HG03025 (cell line): ENCODE measurements at regions not wholly inside any gene's neighbourhood (a gene's known extent, or its start where the extent isn't known, plus 50 kb on each side); places are given as distances from the start of the nearest gene placed in this dataset.
A peak's percentile ranks its signal among the peaks of the same experiment; 100 is the strongest.

Source experiments
- ATAC-seq: cut with Tn5 transposase; IDR thresholded peaks from one replicate; pipeline ENCODE4 v1.9.1; 2021; ENCODE audit warnings: mild to moderate bottlenecking, moderate library complexity; ENCODE audit not compliant: unreplicated experiment, low FRiP score

DNA sequence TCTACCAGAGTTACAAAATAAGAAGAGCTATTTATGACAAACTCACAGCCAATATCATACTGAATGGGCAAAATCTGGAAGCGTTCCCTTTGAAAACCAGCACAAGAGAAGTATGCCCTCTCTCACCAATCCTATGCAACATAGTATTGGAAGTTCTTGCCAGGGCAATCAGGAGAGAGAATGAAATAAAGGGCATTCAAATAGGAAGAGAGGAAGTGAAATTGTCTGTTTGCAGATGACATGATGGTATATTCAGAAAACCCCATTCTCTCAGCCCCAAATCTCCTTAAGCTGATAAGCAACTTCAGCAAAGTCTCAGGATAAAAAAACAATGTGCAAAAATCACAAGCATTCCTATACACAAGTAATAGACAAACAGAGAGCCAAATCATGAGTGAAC lies 1169.5 kb downstream of the AMY1C start:
- ATAC-seq, result no peak

DNA sequence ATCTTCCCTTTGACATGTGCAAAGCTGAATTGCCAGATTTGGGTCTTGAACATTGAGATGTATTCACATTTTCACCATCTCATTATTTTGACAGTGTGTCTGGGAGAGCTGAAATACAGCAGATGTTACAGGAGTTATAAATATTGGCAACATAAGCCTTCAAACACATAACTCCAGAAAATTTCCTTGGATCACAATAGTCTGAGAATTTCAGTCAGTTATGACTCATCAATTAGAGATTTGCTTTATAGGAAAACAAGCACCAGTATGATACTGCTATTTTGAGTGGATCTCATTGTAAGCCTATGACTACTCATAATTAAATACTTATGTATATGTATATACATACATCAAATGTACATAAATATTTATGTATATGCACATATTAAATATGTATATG lies 1171.8 kb downstream of the AMY1C start:
- ATAC-seq, result no peak

DNA sequence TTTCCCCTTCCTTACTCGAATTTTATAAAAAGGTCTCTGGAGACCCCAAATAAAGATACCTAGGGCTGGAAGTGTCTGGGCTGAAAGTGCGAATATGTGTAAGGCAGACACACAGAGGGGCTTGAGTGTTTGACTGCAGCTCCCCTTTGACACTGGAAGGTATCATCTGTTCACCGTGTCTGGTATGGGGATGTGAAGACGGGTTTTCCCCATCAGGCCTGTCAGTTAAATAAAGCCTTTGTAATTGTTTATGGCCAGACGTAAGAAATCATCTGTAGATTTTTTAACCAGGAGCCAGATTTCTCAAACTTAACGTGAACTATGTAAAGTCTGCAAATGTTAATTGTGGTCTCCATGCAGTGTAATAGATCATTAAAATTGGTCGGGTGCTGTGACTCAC lies 1173.4 kb downstream of the AMY1C start:
- ATAC-seq, result no peak

DNA sequence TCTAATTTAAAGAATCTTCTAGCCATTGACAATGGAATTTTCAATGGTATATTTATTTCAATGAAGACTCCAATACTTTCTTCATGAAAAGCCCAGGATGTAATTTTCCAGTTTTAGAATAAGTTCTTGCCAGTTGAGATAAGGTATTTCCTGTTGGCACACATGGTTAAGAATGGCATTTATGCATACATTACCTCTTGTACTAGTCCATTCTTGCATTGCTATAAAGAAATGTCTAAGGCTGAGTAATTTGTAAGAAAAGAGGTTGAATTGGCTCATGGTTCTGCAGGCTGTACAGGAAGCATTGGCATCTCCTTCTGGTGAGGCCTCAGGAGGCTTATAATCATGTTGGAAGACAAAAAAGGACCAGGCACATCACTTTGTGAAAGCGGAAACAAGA lies 1179.6 kb downstream of the AMY1C start:
- ATAC-seq, result no peak

DNA sequence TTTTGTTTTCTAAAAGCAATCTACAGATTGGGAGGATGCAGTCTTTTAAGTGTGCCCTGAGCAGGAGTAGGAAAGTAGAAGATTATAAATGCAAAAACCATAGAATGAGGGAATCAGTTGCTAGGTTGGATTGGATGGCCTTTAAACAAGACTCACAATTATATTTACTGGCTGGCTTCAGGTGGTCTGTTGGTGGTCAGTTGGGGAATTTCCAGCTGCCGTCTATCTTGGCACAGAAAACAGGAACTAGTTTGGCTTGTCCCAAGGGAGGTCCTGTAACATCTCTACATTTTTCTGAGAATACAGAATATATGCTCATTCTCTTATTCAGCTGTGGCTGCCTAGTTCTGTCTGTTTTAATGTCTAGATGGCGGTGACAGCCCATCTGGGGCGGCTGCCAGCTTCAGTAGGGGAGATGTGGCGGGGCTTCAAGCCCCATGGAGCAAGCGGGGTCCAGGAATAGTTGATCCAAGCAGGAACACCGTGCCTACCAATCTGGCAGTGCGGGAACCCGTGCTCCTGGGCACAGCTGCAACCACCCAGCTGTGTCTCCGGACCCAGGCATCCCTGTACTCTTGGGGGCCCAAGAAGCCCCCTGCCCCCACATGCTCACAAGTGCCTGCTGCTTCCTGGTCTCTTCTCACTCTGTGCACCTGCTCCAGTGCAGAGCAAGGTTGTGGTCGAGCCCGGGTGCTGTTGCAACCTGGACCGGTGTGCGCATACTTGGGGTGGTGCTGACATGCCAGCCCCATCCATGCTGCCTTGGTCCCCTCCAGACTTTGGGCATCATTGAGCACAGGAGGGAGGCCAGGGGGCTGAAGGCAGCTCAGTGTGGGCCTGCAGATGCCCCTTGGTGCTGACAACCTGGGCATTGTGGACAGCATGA lies 1182.6 kb downstream of the AMY1C start:
- no peak for ATAC-seq

DNA sequence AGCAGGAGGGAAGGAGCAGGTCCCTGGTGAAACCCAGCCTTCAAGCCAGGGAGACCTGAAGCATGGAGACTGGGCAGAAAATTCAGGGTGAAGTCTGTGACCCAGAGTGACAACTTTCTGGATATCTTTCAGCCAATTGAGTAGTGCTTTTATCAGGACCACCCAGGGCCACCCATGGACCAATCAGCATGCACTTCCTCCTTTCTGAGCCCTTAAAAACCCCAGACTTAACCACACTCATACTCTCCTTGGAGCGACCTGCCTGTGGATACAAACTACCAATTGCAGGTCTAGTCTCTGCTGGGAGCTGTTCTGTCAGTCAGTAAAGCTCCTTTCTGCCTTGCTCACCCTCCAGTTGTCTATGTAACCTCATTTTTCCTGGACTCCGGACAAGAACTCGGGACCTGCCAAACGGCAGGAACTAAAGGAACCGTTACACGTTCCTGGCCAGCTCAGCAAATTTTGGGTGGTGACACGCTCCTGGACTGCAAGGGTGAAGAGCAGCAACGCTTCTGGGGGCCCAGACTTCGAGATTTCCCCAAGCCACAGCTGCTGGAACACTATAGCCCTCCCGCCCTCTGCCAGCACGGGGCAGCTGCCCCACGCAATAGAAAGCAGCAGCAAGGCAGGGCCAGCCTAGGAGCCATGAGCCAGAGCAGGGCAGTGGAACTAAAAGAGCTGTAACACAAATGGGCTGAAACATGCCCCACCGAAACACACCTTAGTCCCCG lies 1183.4 kb downstream of the AMY1C start:
- no peak for ATAC-seq

DNA sequence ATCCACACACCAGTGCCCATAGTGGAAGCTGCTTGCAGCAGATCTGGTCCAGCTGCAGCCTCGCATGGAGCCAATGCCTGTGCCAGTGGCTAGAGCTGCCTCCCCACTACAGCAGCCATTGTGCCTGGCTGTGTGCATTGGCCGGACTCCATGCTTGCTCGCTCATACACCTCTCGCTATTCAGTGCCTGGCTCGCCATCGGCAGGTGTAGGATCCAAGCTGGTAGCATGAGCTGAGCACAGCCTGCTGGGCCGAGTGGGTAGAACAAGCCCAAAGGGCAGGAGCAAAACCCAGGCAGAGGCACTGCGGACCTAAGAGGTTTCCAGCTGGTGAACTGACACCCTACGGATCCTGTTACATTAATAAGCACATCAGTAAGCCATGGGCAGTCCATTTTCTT lies 1184.1 kb downstream of the AMY1C start:
- no peak for ATAC-seq

DNA sequence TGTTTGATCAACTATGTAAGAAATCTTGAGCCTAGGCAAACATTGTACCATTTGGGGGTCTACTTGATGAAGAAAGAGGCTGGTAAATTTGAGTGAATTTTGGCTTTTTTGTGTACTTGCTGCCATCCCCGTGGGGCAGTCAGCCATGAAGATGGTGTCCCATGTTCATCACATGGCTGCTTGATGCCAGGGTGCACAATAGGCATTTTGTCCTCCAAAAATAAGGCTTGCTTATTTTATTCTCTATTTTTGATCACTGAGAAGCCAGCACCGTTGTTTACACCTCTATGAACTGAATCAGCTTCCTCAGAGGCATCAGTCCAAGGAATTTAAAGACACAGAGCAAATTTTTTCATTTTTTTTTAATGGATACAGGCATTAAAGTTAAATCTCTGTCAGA lies 1195.7 kb downstream of the AMY1C start:
- ATAC-seq, result no peak

DNA sequence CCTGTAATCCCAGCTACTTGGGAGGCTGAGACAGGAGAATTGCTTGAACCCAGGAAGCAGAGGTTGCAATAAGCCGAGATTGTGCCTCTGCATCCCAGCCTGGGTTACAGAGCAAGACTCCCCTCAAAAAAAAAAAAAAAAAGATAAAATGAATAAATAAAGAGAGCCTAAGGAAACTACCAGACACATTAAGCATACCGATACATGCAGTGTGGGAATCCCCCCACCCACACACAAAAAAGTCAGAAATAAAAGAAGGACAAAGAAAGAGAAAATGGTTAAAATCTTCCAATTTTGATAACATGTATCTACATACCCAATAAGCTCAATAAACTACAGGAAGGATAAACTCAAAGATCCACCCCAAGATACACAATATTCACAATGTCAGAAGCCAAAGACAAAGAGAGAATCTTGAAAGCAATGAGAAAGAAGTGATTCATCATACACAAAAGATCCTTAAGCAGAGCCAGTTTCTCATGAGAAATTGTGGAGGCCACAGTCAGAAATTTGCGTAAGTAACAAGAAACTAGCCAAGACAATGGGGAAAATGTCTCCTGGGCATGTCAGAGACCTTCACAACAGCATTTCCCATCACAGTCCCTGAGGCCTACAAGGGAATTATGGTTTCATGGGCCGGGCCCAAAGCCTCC lies 1197.0 kb downstream of the AMY1C start:
- no peak for ATAC-seq

DNA sequence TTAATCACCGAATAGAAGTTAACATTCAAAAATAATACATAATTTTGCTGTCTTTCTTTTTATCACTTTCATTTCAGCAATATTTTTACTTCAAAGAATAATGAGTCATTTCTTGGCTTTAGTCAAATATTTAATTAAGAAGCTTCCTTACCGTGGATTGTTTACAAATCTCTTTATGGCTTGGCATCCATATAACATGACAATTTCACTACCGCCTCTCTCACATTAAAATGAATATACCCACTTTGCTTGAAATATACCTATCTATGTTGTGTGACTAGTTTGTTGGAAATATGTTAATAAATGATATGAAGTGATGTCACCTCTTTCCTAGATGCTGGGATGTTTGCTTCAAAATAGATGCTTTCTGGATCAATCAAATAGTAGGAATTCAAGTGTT lies 1203.9 kb downstream of the AMY1C start:
- no peak for ATAC-seq

DNA sequence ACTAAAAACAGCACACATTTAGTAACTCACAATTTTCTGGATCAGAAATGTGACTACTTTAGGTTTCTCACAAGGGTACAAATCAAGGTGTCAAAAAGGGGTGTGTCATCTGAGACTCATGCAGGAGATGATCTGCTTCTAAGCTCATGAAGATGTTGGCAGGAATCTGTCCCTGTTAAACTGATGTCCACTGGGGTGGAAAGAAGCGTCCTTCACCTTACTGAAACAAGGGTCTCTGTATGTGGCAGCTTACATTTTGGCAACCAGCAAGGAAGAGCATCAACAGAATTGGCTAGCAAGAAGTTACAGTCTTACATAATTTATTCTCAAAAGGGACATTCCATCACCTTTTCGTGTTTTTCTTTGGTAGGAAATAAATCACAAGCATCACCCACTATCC lies 1223.8 kb downstream of the AMY1C start:
- ATAC-seq, result no peak

DNA sequence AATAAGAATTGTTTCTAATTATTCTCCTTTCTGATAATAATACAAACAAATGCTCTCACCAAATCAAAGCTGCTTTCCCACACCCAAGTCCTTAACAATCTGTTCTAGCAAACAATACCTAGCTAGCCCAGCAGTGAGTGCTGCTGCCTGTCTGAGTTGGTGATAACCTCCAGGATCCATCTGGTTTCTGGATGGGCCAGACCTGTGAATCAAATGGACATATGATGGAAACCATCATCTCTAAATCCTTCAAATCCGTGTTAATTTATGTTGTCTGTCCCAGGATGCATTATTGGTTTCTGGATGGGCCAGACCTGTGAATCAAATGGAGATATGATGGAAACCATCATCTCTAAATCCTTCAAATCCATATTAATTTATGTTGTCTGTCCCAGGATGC lies 1230.0 kb downstream of the AMY1C start:
- ATAC-seq, result no peak

DNA sequence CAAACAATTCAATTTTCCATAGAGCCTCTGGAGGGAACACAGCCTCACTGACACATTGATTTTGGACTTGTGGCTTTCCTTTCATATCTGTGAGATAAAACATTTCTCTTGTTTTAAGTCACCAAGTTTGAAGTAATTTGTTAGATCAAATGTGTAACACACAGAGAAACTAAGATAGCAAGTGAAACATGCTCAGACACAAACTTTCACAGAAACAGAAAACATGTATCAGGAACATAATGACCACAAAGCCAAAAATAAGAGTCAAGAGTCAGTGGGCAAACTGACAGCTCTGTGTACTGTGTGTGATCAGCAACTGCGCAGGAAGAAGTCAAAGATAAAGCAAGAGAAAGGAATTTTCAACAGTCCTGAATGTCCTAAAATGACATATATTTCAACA lies 1237.5 kb downstream of the AMY1C start:
- peak; percentile 100 for ATAC-seq

DNA sequence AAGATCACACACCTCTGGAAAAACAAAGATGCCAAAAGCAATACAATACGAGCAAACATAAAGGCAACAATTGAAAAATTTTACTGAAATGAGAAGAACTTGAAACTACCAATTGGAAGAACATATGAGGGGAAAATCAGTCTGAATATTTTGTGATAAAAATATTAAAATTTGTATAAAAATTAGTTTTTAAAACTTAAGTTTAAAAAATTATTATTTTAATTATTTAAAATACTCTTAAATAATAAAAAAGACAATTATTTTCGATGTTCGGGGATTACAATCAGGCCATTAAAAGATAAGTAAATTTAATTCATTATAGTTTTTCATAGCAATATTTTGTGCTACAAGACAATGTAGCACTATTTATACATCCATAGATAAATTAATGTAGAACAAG lies 1239.3 kb downstream of the AMY1C start:
- no peak for ATAC-seq

DNA sequence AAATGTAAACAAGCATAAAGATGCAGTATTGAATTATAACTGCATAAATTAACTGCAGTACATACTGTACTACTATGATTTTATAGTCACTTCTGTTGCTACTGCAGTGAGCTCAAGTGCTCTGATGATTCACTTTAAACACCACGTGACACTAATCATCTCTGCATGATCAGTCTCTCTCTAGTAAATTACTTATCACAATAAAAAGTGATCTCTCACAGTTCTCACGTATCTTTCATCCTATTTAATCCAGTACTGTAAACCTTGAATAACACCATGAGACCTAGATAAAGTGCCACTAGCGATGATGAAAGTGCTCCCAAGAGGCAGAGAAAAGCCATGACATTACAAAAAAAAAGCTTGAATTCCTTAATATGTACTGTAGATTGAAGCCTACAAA lies 1242.0 kb downstream of the AMY1C start:
- no peak for ATAC-seq

DNA sequence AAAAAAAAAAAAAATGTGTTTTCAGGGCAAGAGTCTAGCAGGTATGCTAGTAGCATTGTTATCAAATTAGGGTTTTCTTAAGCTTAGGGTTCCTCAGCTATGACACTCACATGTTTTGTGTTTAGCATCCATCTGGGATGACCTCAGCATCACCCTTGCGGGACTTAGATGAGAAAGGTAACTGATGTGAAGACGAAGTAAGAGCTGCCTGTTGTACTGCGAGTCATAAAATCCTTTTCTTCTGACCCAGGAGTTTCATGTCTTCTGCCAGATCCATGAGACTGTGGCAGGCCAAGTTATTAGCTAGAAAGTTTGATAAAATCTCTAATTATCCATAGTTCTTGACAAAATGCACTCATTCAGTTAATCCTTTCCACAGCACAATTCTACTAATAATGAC lies 1251.1 kb downstream of the AMY1C start:
- ATAC-seq, result no peak

DNA sequence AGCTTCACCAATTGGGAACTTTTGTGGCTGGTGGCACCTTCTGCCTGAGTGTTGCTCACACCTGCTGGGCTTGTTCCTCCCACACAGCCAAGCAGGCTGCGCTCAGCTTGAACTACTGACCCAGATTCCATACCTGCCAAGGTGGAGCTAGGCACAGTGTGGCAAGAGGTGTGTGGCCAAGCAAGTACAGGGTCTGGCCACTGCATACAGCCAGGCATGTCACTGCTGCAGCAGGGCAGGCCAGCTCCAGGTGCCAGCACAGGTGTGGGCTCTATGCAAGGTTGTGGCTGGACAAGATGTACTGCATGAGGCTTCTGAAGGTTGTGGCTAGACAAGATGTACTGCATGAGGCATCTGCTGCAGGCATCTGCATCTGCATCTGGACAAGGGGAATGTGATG lies 1254.8 kb downstream of the AMY1C start:
- no peak for ATAC-seq

DNA sequence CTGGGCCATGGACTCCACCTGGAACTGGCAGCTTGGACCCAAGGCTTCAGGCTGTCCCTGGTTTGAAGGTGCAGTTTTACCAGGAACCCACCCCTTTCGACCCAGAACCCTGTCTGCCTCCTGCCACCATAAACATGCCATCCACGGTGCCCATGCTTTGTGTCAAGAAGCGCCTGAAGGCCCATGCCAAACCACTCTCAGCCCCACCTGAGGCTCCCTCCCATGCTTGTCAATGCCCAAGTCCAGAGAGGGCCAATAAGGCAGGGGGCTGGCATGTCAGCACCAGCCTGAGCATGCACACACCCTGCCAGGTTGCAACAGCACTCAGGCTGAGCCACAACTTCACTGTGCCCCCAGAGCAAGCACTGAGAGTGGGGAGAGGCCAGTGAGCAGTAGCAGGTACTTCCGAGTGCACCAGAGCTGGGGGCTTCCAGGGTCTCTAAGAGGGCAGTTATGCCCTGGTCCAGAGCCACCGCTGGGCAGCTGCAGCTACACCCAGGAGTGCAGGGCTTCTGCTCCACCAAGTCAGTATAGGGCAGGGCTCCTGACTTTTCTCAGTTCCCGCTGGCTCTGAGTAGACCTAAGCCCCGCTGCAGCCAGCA lies 1256.0 kb downstream of the AMY1C start:
- no peak for ATAC-seq

DNA sequence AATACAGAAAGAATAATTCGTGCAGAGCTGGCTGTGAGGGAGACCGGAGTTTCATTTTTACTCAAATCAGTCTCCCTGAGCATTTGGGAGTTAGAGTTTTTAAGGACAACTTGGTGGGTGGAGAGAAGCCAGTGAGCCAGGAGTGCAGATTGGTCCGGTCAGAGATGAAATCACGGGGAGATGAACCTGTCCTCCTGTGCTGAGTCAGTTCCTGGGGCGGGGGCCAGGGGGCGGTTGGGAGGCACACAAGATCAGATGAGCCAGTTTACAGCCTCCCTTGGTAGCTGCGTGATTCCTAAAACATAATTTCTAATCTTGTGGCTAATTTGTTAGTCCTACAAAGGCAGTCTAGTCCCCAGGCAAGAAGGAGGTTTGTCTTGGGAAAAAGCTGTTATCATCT lies 1267.9 kb downstream of the AMY1C start:
- no peak for ATAC-seq

DNA sequence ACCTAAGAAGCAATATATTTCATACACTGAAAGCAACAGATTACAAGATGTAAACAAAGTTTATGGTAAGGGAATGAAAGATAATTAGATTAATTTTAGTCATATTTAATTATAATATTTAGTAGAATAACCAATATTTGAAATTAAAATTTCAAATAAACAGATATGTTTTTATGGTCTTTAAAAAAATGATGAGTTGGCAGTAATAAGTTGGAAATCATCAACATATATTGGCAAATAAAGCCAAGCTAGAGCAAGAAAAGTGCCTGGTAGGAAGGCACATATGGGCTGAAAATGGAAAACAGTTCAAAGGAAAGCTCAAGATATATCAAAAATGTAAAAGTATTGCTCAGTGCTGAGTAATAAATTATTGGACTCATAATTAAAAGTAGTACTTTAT lies 1274.0 kb downstream of the AMY1C start:
- ATAC-seq, result no peak

DNA sequence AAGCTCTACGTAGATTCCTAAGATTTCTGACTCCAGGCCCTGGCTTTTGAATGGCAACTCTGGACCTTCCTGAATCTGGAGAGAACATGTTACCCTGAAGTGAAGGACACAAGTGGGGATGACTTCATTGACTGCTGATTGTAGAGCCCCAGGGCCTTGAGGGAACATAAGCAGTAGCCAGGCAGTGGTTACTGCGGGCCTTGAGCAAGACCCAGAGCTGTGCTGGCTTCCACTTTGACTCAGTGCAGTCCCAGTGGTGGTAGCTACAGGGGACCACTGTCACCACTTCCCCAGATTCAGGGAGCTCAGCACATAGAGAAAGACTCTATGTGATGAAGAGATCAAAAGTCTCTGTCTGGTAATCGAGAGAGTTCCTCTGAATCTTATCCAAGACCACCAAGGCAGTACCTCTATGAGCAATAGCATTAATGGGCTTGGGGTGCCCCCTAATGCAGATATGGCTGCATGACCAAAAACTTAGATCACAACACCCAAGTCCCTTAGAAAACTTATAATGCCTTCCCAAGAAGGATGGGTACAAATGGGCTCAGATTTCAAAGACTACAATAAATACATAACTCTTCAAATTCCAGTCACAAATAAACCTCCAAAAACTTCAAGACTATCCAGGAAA lies 1278.3 kb downstream of the AMY1C start:
- ATAC-seq, result peak; percentile 66
